HG02970 (cell line): ENCODE measurements at regions not wholly inside any gene's neighbourhood (a gene's known extent, or its start where the extent isn't known, plus 50 kb on each side); places are given as distances from the start of the nearest gene placed in this dataset.

ENCODE experiments used
- ATAC-seq: cut with Tn5 transposase; IDR thresholded peaks from one replicate; pipeline ENCODE4 v1.9.1; 2021; ENCODE audit warnings: mild to moderate bottlenecking, moderate library complexity, moderate number of reproducible peaks; ENCODE audit not compliant: unreplicated experiment, low FRiP score

DNA sequence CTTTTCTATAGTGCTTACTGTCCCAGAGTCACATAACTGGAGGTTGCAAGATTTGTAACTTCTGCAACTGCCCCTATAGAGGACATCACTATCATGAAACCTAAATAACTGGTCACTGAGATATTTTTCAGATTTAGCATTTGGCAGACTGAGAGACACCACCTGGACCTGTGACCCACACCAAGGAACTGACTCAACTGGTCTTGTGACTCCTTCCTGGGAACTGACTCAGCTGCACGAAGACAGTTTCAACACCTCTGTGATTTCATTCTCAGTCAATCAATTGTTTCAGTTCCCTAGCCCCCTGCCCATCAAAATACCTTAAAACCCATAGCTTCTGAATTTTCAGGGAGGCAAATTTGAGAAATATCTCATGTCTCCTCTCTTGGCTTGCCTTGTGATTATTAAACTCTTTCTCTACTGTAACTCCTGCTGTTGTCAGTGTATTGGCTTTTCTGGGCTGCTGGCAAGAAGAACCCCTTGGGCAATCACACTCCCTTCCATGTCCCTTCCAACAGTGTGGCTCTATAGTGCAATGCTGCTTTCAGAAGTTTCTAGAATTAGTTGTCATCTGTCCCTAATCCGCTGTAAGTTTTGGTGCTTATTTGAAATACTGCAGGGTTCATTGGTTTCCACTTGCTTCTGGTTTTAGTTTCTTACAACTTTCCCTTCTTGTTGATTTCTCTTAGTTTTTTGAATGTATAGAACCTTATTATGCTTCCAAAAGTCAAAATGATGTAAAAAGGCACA, 127.8 kb upstream of the ADCY1 start:
- ATAC-seq: no peak

GRCh38 chr7:45447296-45447695, 126.9 kb upstream of the ADCY1 start:
- no peak for ATAC-seq

GRCh38 chr7:45450571-45451204, 123.5 kb upstream of the ADCY1 start:
- ATAC-seq: no peak

GRCh38 chr7:45451342-45452035, 122.7 kb upstream of the ADCY1 start:
- ATAC-seq: no peak

- ATAC-seq: no peak
Measured at GRCh38 chr7:45454771-45455170, 119.4 kb upstream of the ADCY1 start.

DNA sequence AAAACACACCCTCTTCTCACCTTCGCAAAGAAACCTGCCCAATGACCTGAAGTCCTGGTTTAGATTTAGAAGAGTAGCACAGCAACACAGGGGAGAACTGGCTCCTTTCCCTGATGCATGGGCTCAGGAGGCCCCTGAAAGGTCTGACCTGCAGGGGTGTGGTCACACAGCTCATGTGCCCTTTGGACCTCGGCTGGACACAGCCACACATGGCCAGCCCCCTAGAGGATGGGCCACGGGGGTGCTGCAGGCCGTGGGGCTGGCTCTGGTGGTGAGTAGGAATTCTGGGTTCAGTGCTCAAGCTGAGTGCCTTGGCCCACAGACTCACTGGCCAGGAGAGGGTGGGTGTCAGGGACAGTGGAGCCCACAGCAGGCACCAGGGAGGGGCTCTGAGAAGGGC, 118.5 kb upstream of the ADCY1 start:
- ATAC-seq: no peak

- no peak for ATAC-seq
Measured at GRCh38 chr7:45456105-45456504, 118.1 kb upstream of the ADCY1 start.

DNA sequence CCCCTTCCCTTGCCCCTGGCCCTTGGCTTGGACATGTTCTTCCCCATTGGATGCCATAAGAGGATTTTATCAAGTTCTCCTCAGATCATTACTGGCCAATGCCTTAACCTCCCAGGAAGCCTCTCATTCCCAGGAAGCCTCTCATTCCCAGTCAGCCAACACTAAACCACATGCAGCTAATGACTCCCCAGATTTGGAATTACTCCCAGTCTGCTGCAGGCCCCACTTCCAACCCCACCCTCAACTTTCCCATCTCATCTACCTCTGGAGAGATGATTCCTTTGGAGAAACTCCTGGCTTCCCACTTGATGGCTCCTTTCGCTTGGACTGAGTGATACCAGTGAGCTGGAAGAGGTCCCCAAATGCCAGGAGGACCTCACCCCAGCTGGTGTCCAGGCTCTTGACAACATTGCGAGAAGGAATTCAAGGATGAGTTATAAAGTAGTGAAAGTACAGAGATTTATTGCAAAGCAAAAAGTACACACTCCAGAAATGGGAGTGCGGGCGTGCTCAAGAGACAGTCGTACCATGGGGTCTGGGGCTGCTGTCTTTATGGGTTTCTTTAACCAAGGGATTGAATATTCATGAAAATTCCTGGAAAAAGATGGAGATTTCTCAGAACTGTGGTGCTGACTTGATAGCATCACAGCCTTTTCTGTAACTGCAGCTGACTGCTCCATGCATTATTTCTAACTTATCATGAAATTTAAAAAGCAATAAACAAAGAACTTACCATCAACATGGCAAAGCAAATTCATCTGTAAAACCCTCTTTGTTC, 117.2 kb upstream of the ADCY1 start:
- no peak for ATAC-seq

- ATAC-seq: no peak
Measured at GRCh38 chr7:45457591-45457990, 116.6 kb upstream of the ADCY1 start.

- no peak for ATAC-seq
Measured at GRCh38 chr7:45459476-45459875, 114.7 kb upstream of the ADCY1 start.

GRCh38 chr7:45460379-45460778, 113.8 kb upstream of the ADCY1 start:
- no peak for ATAC-seq

GRCh38 chr7:45461026-45461425, 113.1 kb upstream of the ADCY1 start:
- ATAC-seq: no peak

GRCh38 chr7:45469103-45469502, 105.1 kb upstream of the ADCY1 start:
- ATAC-seq: no peak

GRCh38 chr7:45470031-45470430, 104.1 kb upstream of the ADCY1 start:
- no peak for ATAC-seq

GRCh38 chr7:45479781-45480180, 94.4 kb upstream of the ADCY1 start:
- no peak for ATAC-seq

DNA sequence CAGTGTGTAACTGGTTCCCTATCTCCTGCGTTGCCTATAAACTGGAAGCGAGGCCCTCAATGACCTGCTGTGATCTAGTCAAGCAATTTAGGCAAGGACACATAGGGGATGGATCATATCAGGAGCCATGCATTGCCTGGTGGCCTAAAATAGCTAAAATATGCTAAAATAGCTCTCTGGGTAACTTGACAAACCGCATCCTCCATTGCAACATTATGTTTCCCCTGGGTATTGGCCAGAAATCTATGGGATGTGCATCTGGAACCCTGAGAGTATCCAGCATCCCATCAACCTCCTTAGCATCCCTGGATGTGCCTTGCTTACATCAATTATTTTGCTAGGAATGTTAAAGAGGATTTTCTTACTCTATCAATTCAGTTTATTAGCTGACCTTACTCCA, 91.7 kb upstream of the ADCY1 start:
- ATAC-seq: no peak

- ATAC-seq: no peak
Measured at GRCh38 chr7:45484094-45484493, 90.1 kb upstream of the ADCY1 start.

- ATAC-seq: no peak
Measured at GRCh38 chr7:45486575-45486974, 87.6 kb upstream of the ADCY1 start.

- no peak for ATAC-seq
Measured at GRCh38 chr7:45494885-45495284, 79.3 kb upstream of the ADCY1 start.

- ATAC-seq: no peak
Measured at GRCh38 chr7:45495618-45496017, 78.5 kb upstream of the ADCY1 start.

- no peak for ATAC-seq
Measured at GRCh38 chr7:45500257-45500656, 73.9 kb upstream of the ADCY1 start.
